ENCODE measurements at regions not wholly inside any gene's neighbourhood (a gene's known extent, or its start where the extent isn't known, plus 50 kb on each side); places are given as distances from the start of the nearest gene placed in this dataset.

GRCh38 chr5:124922255-124922975 lies 176.0 kb upstream of the ZNF608 start:
- TF ChIP-seq CTCF (IDR thresholded peaks at IDR 0.05; ENCODE audit: borderline replicate concordance) = no peak
- no peaks in the 10 kb centered on the region for H3K27me3 ChIP-seq (ENCODE audit: low read depth)
- no peaks in the 10 kb centered on the region for H3K9me3 ChIP-seq (replicated peaks)
- no peak overlapping the region for H3K4me3 ChIP-seq
- intact Hi-C loops (cut with micrococcal nuclease) = no loop called here
- peaks cover 18% of the 10 kb centered on the region for H3K4me1 ChIP-seq
- no peaks in the 10 kb centered on the region for H3K36me3 ChIP-seq
- H3K27ac ChIP-seq (replicated peaks) = no peak overlapping the region
- no peak for DNase-seq

- intact Hi-C loops (cut with micrococcal nuclease) = no loop called here
- TF ChIP-seq CTCF (IDR thresholded peaks at IDR 0.05; ENCODE audit: borderline replicate concordance) = no peak
- no peaks in the 10 kb centered on the region for H3K36me3 ChIP-seq
- H3K4me3 ChIP-seq = no peak overlapping the region
- H3K4me1 ChIP-seq = peaks cover 18% of the 10 kb centered on the region
- H3K27me3 ChIP-seq (ENCODE audit: low read depth) = no peaks in the 10 kb centered on the region
- DNase-seq = no peak
- H3K9me3 ChIP-seq (replicated peaks) = no peaks in the 10 kb centered on the region
- H3K27ac ChIP-seq (replicated peaks) = no peak overlapping the region
Observed at GRCh38 chr5:124923131-124923530, 176.7 kb upstream of the ZNF608 start.

DNA sequence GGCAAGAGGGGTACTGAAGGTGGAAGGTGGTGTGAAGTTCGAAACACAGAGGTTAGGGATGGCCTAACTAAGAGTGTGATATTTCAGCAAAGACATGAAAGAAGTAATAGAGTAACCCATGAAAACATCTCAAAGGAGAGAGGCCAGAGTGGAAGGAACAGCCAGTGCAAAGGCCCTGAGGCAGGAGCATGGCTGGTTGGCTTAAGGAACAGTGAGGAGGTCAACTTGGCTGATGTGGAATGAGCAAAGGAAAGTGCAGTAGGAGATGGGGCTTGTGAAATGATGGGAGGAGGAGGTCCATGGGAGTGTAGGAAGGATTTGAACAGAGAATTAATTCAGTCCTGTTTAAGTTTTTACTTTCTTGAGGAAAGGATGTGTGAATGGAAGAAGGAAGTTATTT lies 178.3 kb upstream of the ZNF608 start:
- intact Hi-C loops (cut with micrococcal nuclease) = no loop called here
- Histone ChIP-seq H3K9me3 (replicated peaks) (no peaks in the 10 kb centered on the region), H3K27ac (replicated peaks) (no peak overlapping the region), H3K4me3 (no peak overlapping the region), H3K36me3 (no peaks in the 10 kb centered on the region), H3K27me3 (ENCODE audit: low read depth) (no peaks in the 10 kb centered on the region), H3K4me1 (peaks cover 18% of the 10 kb centered on the region)
- TF ChIP-seq CTCF (IDR thresholded peaks at IDR 0.05; ENCODE audit: borderline replicate concordance) = no peak
- no peak for DNase-seq

DNA sequence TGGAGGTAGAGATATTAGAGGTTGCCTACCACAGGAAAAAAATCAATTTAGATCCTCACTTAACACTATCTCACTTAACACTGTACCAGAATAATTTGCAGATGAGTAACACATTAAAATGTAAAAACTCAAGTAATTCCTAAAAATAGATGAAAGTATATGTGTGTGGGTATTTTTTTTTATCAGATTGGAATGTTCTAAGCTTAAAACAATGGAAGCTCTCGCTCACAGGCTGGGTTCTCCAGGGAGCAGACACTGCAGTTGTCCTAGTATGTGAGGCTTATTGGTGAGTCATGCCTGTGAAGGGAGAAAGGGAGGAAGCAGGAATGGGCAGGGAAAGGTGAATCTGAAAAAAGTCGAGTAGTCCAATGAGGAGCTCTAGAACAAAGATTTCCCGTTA lies 181.3 kb upstream of the ZNF608 start:
- Histone ChIP-seq H3K9me3 (replicated peaks) (no peaks in the 10 kb centered on the region), H3K27ac (replicated peaks) (no peak overlapping the region), H3K27me3 (ENCODE audit: low read depth) (no peaks in the 10 kb centered on the region), H3K36me3 (no peaks in the 10 kb centered on the region), H3K4me1 (peaks cover 13% of the 10 kb centered on the region), H3K4me3 (no peak overlapping the region)
- DNase-seq = no peak
- intact Hi-C loops (cut with micrococcal nuclease) = no loop called here
- TF ChIP-seq CTCF (IDR thresholded peaks at IDR 0.05; ENCODE audit: borderline replicate concordance) = no peak

DNA sequence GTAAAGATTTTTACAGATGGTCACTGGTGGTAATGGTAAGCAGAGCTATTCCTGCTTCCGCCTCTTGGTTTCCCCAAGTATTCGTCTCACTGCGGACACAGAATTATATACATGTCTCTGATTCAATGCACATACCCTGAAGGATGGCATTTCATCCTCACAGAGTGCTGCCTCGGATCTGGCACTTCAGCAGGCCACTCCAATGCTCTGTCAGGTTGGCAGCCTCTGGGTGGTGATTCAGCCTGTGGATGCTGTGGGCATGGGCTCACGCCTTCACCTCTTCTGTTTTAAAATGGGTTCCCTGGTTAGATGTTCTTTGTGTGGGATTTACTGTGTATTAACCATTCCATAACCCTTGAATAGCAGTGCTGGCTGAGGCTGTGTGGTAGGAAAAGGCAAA lies 182.6 kb upstream of the ZNF608 start:
- Histone ChIP-seq H3K36me3 (no peaks in the 10 kb centered on the region), H3K4me3 (no peak overlapping the region), H3K27ac (replicated peaks) (no peak overlapping the region), H3K27me3 (ENCODE audit: low read depth) (no peaks in the 10 kb centered on the region), H3K9me3 (replicated peaks) (no peaks in the 10 kb centered on the region), H3K4me1 (peaks cover under 1% of the 10 kb centered on the region)
- no peak for DNase-seq
- intact Hi-C loops (cut with micrococcal nuclease) = no loop called here
- TF ChIP-seq CTCF (IDR thresholded peaks at IDR 0.05; ENCODE audit: borderline replicate concordance) = no peak

All from left ventricle myocardium inferior (tissue), 1 donor.